K562 (cell line): ENCODE measurements at regions not wholly inside any gene's neighbourhood (a gene's known extent, or its start where the extent isn't known, plus 50 kb on each side); places are given as distances from the start of the nearest gene placed in this dataset.

Source experiments
- ATAC-seq: fragments of 200-7000 bp; cut with Tn5 transposase; 3 replicates; pipeline ENCODE4 v1.9.1; 2020; ENCODE audit warnings: moderate library complexity
- BruUV-seq: library from RNA; stranded (reverse); fragments of 400-500 nt; replicated peaks from 2 replicates; lab custom pipeline; 2021; lab: Mats Ljungman, UMichigan
- CTCF ChIA-PET: fragments of 300-600 bp; formaldehyde crosslinking; extraction: SDS; loops from one replicate; lab custom pipeline; 2021; ENCODE audit warnings: low intra/inter-chr PET ratio; lab: Yijun Ruan, JAX
- POLR2A ChIA-PET: fragments of 300-600, 350-650 bp; sonication (Branson Sonifier 250); formaldehyde crosslinking; extraction: SDS; loops from one replicate; lab custom pipeline; 2021; ENCODE audit warnings: antibody characterized with exemption, inconsistent platforms; lab: Yijun Ruan, JAX
- DNase-seq, 4 experiments: peaks; one replicate each; pipeline versions ENCODE4 v3.0.0 to v3.0.0-alpha.2; 2011 to 2018; ENCODE audit warnings: low spot score in 3 of 4, mixed read lengths in 3 of 4; ENCODE audit errors: extremely low read depth in 1 of 4
- FAIRE-seq: peaks from 2 replicates; lab custom pipeline; 2011; peaks lifted over from hg19 to GRCh38; lab: Jason Lieb, UNC
- H2AFZ ChIP-seq: 2 replicates; pipeline ENCODE4 v1.6.0; 2011; ENCODE audit warnings: low read depth, low read length, control low read depth, inconsistent platforms
- H3K27ac ChIP-seq: fragments of 200-600 bp; 3 replicates; pipeline ENCODE4 v1.8.0; 2011; ENCODE audit warnings: low read depth, mild to moderate bottlenecking, control low read depth, inconsistent platforms, low read length, moderate library complexity, mixed read lengths; ENCODE audit errors: extremely low read depth
- H3K27me3 ChIP-seq, 2 experiments: fragments of 300-600 bp in 1 of 2; 2 replicates in 1 of 2; 3 replicates in 1 of 2; pipeline versions ENCODE4 v1.6.0 to v1.8.0; 2011; ENCODE audit warnings: inconsistent platforms in 2 of 2, low read length in 2 of 2, mild to moderate bottlenecking in 1 of 2, mixed read lengths in 1 of 2, moderate library complexity in 1 of 2; ENCODE audit not compliant: control insufficient read depth in 2 of 2, insufficient read depth in 2 of 2
- H3K36me3 ChIP-seq: fragments of 300-600 bp; 3 replicates; pipeline ENCODE4 v1.8.0; 2011; ENCODE audit warnings: mild to moderate bottlenecking, low read length, inconsistent platforms; ENCODE audit not compliant: control insufficient read depth, insufficient read depth
- H3K4me1 ChIP-seq, 2 experiments: fragments of 200-600 bp in 1 of 2; replicated peaks in 1 of 2; 2 replicates in 1 of 2; 3 replicates in 1 of 2; pipeline versions ENCODE4 v1.5.1 to v1.8.0; 2011; ENCODE audit warnings: inconsistent platforms in 2 of 2, low read length in 2 of 2, mild to moderate bottlenecking in 1 of 2, mixed read lengths in 1 of 2, moderate library complexity in 1 of 2; ENCODE audit not compliant: control insufficient read depth in 2 of 2, insufficient read depth in 2 of 2
- H3K4me2 ChIP-seq: 2 replicates; pipeline ENCODE4 v1.6.1; 2011; ENCODE audit warnings: low read length, control low read depth, inconsistent platforms, mixed read lengths; ENCODE audit not compliant: insufficient read depth
- H3K4me3 ChIP-seq: fragments of 200-600 bp; sonication (generic), shearing (Covaris generic); 2 replicates; pipeline ENCODE4 v1.5.1; 2016; ENCODE audit warnings: control low read depth, inconsistent platforms
- H3K79me2 ChIP-seq: fragments of 200-600 bp; 3 replicates; pipeline ENCODE4 v1.8.0; 2011; ENCODE audit warnings: low read length, inconsistent platforms; ENCODE audit not compliant: control insufficient read depth, insufficient read depth
- H3K9ac ChIP-seq, 2 experiments: 2 replicates each; pipeline versions ENCODE4 v1.6.0 to v1.6.1; 2011; ENCODE audit warnings: low read depth in 2 of 2, low read length in 2 of 2, control low read depth in 1 of 2, inconsistent platforms in 1 of 2, mild to moderate bottlenecking in 1 of 2, mixed read lengths in 1 of 2; ENCODE audit not compliant: insufficient read depth in 1 of 2
- H3K9me1 ChIP-seq: one replicate; pipeline ENCODE4 v1.6.0; 2011; ENCODE audit warnings: inconsistent platforms, mild to moderate bottlenecking, low read length, moderate library complexity; ENCODE audit not compliant: control insufficient read depth, insufficient read depth
- H3K9me3 ChIP-seq: replicated peaks from 2 replicates; pipeline ENCODE4 v1.5.1; 2011; ENCODE audit warnings: low read depth, low read length, inconsistent platforms; ENCODE audit not compliant: control insufficient read depth, insufficient read depth
- H4K20me1 ChIP-seq: replicated peaks from 2 replicates; pipeline ENCODE4 v1.6.1; 2011; ENCODE audit warnings: low read length, inconsistent platforms, mixed read lengths; ENCODE audit not compliant: control insufficient read depth, insufficient read depth
- BCOR ChIP-seq: fragments of 450-650 bp; IDR thresholded peaks from 2 replicates; pipeline ENCODE4 v1.6.1; 2016
- FOXM1 ChIP-seq, 2 experiments: fragments of 450-650 bp in 1 of 2; sonication (generic) in 1 of 2; formaldehyde crosslinking in 1 of 2; IDR thresholded peaks; 2 replicates each; pipeline versions ENCODE4 v1.6.1 to v1.9.0; 2017 to 2022; ENCODE audit warnings: low read depth in 2 of 2, mild to moderate bottlenecking in 2 of 2, missing genetic modification reagents in 1 of 2, moderate library complexity in 1 of 2
- HDGF ChIP-seq: fragments of 450-650 bp; IDR thresholded peaks from 2 replicates; pipeline ENCODE4 v1.6.1; 2016
- THAP7 ChIP-seq: fragments of 250-450 bp; sonication (Bioruptor Pico); IDR thresholded peaks from 2 replicates; pipeline ENCODE4 v1.5.0; 2021
- ZNF121 ChIP-seq: sonication (generic); formaldehyde crosslinking; conservative IDR thresholded peaks from 2 replicates; pipeline ENCODE4 v1.8.0; 2022; ENCODE audit warnings: missing genetic modification reagents
- WGBS: fragments of 100-300 bp; shearing (Covaris generic); methylation state at CpG from one replicate; pipeline ENCODE4 v1.1.6; 2016; ENCODE audit warnings: low coverage, mixed read lengths; ENCODE audit not compliant: insufficient coverage; ENCODE audit errors: missing lambda C conversion rate; 5-methylcytosine and 5-hydroxymethylcytosine counted together
- in situ Hi-C: fragments of 300-500 bp; cut with MboI; formaldehyde crosslinking; loops from 4 replicates; pipeline ENCODE4 v1.15.0; 2018; ENCODE audit warnings: inconsistent platforms, mixed read lengths
- intact Hi-C: fragments of 100-400 bp; cut with micrococcal nuclease; formaldehyde crosslinking; loops from 2 replicates; pipeline ENCODE4 v1.14.2; 2022

- no peak for DNase-seq
- Histone ChIP-seq H3K4me2 (no peak overlapping the region), H3K27ac (no peak overlapping the region), H3K36me3 (no peaks in the 10 kb centered on the region), H3K79me2 (no peaks in the 10 kb centered on the region), H3K4me1 (no peaks in the 10 kb centered on the region), H3K4me3 (no peak overlapping the region), H2AFZ (no peak overlapping the region), H3K9ac (no peak overlapping the region), H3K27me3 (no peaks in the 10 kb centered on the region), H3K9me1 (no peaks in the 10 kb centered on the region), H4K20me1 (no peaks in the 10 kb centered on the region), H3K9me3 (no peaks in the 10 kb centered on the region)
- BruUV-seq, result no TSS peak
- intact Hi-C loops, result no loop called here
- ATAC-seq, result no peak
- FAIRE-seq, result no peak
- TF ChIP-seq BCOR (no peak), HDGF (no peak), ZNF121 (CRISPR knock-in tag) (no peak)
- in situ Hi-C loops, result no loop called here
- CTCF ChIA-PET, result no interaction called here
- POLR2A ChIA-PET, result no interaction called here
- 0% methylated on average over 3 of the region's 3 CpGs for WGBS
Measured at GRCh38 chr2:228707846-228708245, 526.4 kb upstream of the SPHKAP start.

GRCh38 chr2:228705318-228705717 lies 523.8 kb upstream of the SPHKAP start:
- no TSS peak for BruUV-seq
- CTCF ChIA-PET, result no interaction called here

More at GRCh38 chr2:228705318-228705717, 523.8 kb upstream of the SPHKAP start:
- Histone ChIP-seq H3K4me3 (no peak overlapping the region), H3K9me3 (no peaks in the 10 kb centered on the region), H3K36me3 (no peaks in the 10 kb centered on the region), H3K4me1 (no peaks in the 10 kb centered on the region), H3K9ac (no peak overlapping the region), H3K79me2 (no peaks in the 10 kb centered on the region), H4K20me1 (no peaks in the 10 kb centered on the region), H3K27me3 (no peaks in the 10 kb centered on the region), H2AFZ (no peak overlapping the region), H3K9me1 (no peaks in the 10 kb centered on the region), H3K4me2 (no peak overlapping the region), H3K27ac (no peak overlapping the region)
- FAIRE-seq, result no peak
- ATAC-seq, result no peak
- 0% methylated on average over 3 of the region's 4 CpGs for WGBS
- in situ Hi-C loops (no loop called here), intact Hi-C loops (no loop called here)
- POLR2A ChIA-PET, result no interaction called here
- TF ChIP-seq FOXM1 (IDR thresholded peaks at IDR 0.05; ENCODE audit: low read depth) (no peak), FOXM1 (CRISPR knock-in tag; IDR thresholded peaks at IDR 0.05; ENCODE audit: low read depth) (no peak), THAP7 (CRISPR knock-in tag) (no peak)
- TF ChIP-seq, all 486 proteins: peak for 0
- no peak for DNase-seq
